A549 (cell line): ENCODE measurements at regions not wholly inside any gene's neighbourhood (a gene's known extent, or its start where the extent isn't known, plus 50 kb on each side); places are given as distances from the start of the nearest gene placed in this dataset.

ENCODE experiments used
- ATAC-seq, 2 experiments: fragments of 200-7000 bp in 1 of 2; fragments of >200 bp in 1 of 2; cut with Nextera tagmentation in 1 of 2; cut with Tn5 transposase in 1 of 2; 3 replicates each; pipeline versions ENCODE4 v1.8.0 to v1.9.1; 2018 to 2020; ENCODE audit warnings: mild to moderate bottlenecking in 1 of 2, moderate library complexity in 1 of 2
- CTCF ChIA-PET: fragments of 300-600 bp; sonication (Branson Sonifier 250); formaldehyde crosslinking; extraction: SDS; loops from one replicate; lab custom pipeline; 2021; ENCODE audit warnings: antibody characterized with exemption, inconsistent platforms; lab: Yijun Ruan, JAX
- POLR2A ChIA-PET: fragments of 350-600 bp; formaldehyde crosslinking; extraction: SDS; loops from one replicate; lab custom pipeline; 2021; ENCODE audit warnings: antibody characterized with exemption, inconsistent platforms; lab: Yijun Ruan, JAX
- DNase-seq, 2 experiments: peaks; one replicate each; pipeline versions ENCODE4 v3.0.0 to v3.0.0-alpha.2; 2011 to 2016; ENCODE audit warnings: low read depth in 1 of 2, low spot score in 1 of 2
- FAIRE-seq: peaks from 2 replicates; lab custom pipeline; 2011; peaks lifted over from hg19 to GRCh38; lab: Jason Lieb, UNC
- H3K27ac ChIP-seq, 2 experiments: fragments of >200 bp; sonication (Bioruptor Twin); formaldehyde crosslinking; 3 replicates each; pipeline ENCODE4 v1.5.1; 2016 to 2017
- H3K4me1 ChIP-seq: fragments of >200 bp; sonication (Bioruptor Twin); formaldehyde crosslinking; 3 replicates; pipeline ENCODE4 v1.6.1; 2016
- H3K4me2 ChIP-seq: fragments of >200 bp; sonication (Bioruptor Twin); formaldehyde crosslinking; 3 replicates; pipeline ENCODE4 v1.6.1; 2016
- H3K4me3 ChIP-seq: fragments of >200 bp; sonication (Bioruptor Twin); formaldehyde crosslinking; 3 replicates; pipeline ENCODE4 v1.5.1; 2016
- H3K9me3 ChIP-seq: fragments of >200 bp; sonication (Bioruptor Twin); formaldehyde crosslinking; 3 replicates; pipeline ENCODE4 v1.6.1; 2016
- CEBPB ChIP-seq, 2 experiments: fragments of >200 bp in 1 of 2; sonication (Bioruptor Twin) in 1 of 2; formaldehyde crosslinking in 1 of 2; IDR thresholded peaks; 2 replicates each; pipeline ENCODE4 v1.6.1; 2012 to 2016
- EHMT2 ChIP-seq: fragments of 200-600 bp; sonication (generic); IDR thresholded peaks from 2 replicates; pipeline ENCODE4 v1.6.1; 2016; ENCODE audit warnings: antibody characterized with exemption, low read depth, mild to moderate bottlenecking, moderate library complexity
- ESRRA ChIP-seq: fragments of 150-350 bp; IDR thresholded peaks from 2 replicates; pipeline ENCODE4 v1.6.1; 2014; ENCODE audit warnings: mild to moderate bottlenecking, low read length, borderline replicate concordance
- FOXS1 ChIP-seq: fragments of 250-450 bp; sonication (Bioruptor Pico); IDR thresholded peaks from 2 replicates; pipeline ENCODE4 v1.5.0; 2020; ENCODE audit warnings: mild to moderate bottlenecking, moderate library complexity
- HMGXB4 ChIP-seq: fragments of 250-450 bp; sonication (Bioruptor Pico); IDR thresholded peaks from 2 replicates; pipeline ENCODE4 v1.5.0; 2021; ENCODE audit warnings: mild to moderate bottlenecking, moderate library complexity, borderline replicate concordance
- HOXB5 ChIP-seq: fragments of 250-450 bp; sonication (Bioruptor Pico); IDR thresholded peaks from 2 replicates; pipeline ENCODE4 v1.5.0; 2020; ENCODE audit warnings: mild to moderate bottlenecking, moderate library complexity
- JUNB ChIP-seq: fragments of >200 bp; sonication (Bioruptor Twin); formaldehyde crosslinking; IDR thresholded peaks from 2 replicates; pipeline ENCODE4 v1.6.1; 2016
- MAFK ChIP-seq: fragments of 450-650 bp; IDR thresholded peaks from 2 replicates; pipeline ENCODE4 v1.6.1; 2014; ENCODE audit not compliant: partially characterized antibody
- MAZ ChIP-seq: fragments of 150-350 bp; IDR thresholded peaks from 2 replicates; pipeline ENCODE4 v1.6.1; 2014; ENCODE audit warnings: antibody characterized with exemption, low read depth, low read length, borderline replicate concordance
- NR3C1 ChIP-seq: fragments of >200 bp; sonication (Bioruptor Twin); formaldehyde crosslinking; IDR thresholded peaks from 3 replicates; pipeline ENCODE4 v1.6.1; 2017
- PHF8 ChIP-seq: fragments of 200-600 bp; sonication (generic); IDR thresholded peaks from 2 replicates; pipeline ENCODE4 v1.6.1; 2016; ENCODE audit warnings: low read depth, mild to moderate bottlenecking, antibody characterized with exemption, moderate library complexity, borderline replicate concordance
- POLR2A ChIP-seq: IDR thresholded peaks from 2 replicates; pipeline ENCODE4 v1.6.1; 2012; ENCODE audit warnings: mild to moderate bottlenecking, low read length
- POLR2AphosphoS2 ChIP-seq: conservative IDR thresholded peaks from 2 replicates; pipeline ENCODE4 v1.6.1; 2012; ENCODE audit warnings: low read length, improper control_type of control experiment, inconsistent platforms
- RAD21 ChIP-seq, 2 experiments: fragments of >200 bp in 1 of 2; sonication (Bioruptor Twin) in 1 of 2; formaldehyde crosslinking in 1 of 2; IDR thresholded peaks in 1 of 2; conservative IDR thresholded peaks in 1 of 2; 2 replicates in 1 of 2; 3 replicates in 1 of 2; pipeline ENCODE4 v1.6.1; 2012 to 2018; ENCODE audit warnings: inconsistent platforms in 1 of 2
- RARB ChIP-seq: fragments of 250-450 bp; sonication (Bioruptor Pico); IDR thresholded peaks from 2 replicates; pipeline ENCODE4 v1.8.0; 2021; ENCODE audit warnings: mild to moderate bottlenecking, moderate library complexity
- RNF2 ChIP-seq: fragments of 200-600 bp; sonication (generic); IDR thresholded peaks from 2 replicates; pipeline ENCODE4 v1.6.1; 2016; ENCODE audit warnings: low read depth, mild to moderate bottlenecking, antibody characterized with exemption, moderate library complexity, borderline replicate concordance
- SMC3 ChIP-seq: fragments of >200 bp; sonication (Bioruptor Twin); formaldehyde crosslinking; IDR thresholded peaks from 3 replicates; pipeline ENCODE4 v1.6.1; 2018; ENCODE audit warnings: inconsistent platforms
- TP53 ChIP-seq: fragments of 250-450 bp; sonication (Bioruptor Pico); IDR thresholded peaks from 2 replicates; pipeline ENCODE4 v1.5.0; 2021; ENCODE audit warnings: mild to moderate bottlenecking, moderate library complexity
- ZNF302 ChIP-seq: fragments of 250-450 bp; sonication (Bioruptor Pico); IDR thresholded peaks from 2 replicates; pipeline ENCODE4 v1.9.0; 2021; ENCODE audit warnings: inconsistent platforms, mild to moderate bottlenecking, moderate library complexity
- WGBS: methylation state at CpG from one replicate; pipeline ENCODE4 v1.1.6; 2017; ENCODE audit errors: missing lambda C conversion rate; 5-methylcytosine and 5-hydroxymethylcytosine counted together
- TF ChIP-seq, protein P1 (sequence below): fragments of >200 bp; sonication (Bioruptor Twin); formaldehyde crosslinking; IDR thresholded peaks from 3 replicates; pipeline ENCODE4 v1.6.1; 2016
- TF ChIP-seq, protein P2 (sequence below): fragments of 200-600 bp; sonication (generic); IDR thresholded peaks from 2 replicates; pipeline ENCODE4 v1.6.1; 2016; ENCODE audit warnings: antibody characterized with exemption, mild to moderate bottlenecking, moderate library complexity

DNA sequence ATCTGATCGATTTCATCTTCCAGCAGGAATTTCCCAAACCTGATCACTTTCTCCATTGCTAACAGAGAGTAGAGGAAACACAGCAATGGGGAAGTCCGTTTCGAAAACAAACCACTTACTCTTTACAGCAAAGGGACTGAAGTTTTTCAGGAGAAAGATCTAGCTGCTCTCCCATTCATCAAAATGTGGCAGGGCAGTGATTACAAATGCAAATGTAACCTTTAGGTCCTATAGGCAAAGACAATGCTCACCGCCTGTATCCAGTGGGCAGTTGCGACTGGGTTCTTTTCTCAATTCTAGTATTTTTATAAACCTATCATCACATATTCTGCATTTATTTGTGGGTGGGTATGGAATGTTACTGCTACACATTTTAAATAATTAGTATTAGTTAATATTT, 218.0 kb upstream of the ZFHX3 start (continued):
- no peak for TF ChIP-seq JUNB
- no peak for TF ChIP-seq RARB (CRISPR knock-in tag)
- no peak for TF ChIP-seq MAFK
- TF ChIP-seq ZNF302 (CRISPR knock-in tag): no peak

DNA sequence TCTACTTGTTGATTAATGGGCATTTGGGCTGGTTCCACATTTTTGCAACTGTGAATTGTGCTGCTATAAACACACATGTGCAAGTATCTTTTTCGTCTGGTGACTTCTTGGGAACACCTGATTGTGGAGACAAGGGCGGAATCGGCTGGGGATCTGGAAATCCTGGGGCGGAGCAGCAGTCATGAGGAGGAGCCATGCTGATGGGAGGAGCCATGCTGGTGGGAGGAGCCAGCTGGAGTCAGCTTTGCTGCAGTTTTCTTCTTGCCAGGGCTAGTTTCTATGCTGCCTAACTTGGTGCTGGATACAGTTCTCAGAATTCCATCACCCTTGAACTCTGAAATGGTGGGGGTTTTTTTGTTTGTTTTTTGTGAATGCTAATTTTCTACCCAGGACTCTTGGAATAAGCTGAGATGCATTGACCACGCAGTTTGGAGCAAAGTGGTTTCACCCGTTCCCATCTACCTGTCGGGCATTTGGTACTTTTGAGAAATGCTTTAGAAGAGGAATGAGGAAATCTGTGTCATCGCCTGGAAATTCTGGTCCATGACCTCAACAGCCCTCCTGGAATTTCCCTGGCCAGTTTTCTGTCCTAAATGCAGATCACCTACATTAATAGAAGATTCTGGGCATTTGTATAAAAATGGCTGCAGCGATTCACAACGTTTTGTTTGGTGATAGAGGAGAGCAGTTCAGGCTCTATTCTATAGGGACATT, 217.4 kb upstream of the ZFHX3 start:
- WGBS: 23% methylated on average over 10 of the region's 10 CpGs

GRCh38 chr16:73262931-73263330, 215.0 kb upstream of the ZFHX3 start:
- no peak for DNase-seq
- H3K4me2 ChIP-seq: no peak overlapping the region
- POLR2A ChIA-PET: no interaction called here
- no peak overlapping the region for H3K27ac ChIP-seq
- peaks cover 12% of the 10 kb centered on the region; the same call in 1 of the 3 replicates for H3K9me3 ChIP-seq
- TF ChIP-seq, protein P1, sequence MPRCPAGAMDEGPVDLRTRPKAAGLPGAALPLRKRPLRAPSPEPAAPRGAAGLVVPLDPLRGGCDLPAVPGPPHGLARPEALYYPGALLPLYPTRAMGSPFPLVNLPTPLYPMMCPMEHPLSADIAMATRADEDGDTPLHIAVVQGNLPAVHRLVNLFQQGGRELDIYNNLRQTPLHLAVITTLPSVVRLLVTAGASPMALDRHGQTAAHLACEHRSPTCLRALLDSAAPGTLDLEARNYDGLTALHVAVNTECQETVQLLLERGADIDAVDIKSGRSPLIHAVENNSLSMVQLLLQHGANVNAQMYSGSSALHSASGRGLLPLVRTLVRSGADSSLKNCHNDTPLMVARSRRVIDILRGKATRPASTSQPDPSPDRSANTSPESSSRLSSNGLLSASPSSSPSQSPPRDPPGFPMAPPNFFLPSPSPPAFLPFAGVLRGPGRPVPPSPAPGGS: no peak
- TF ChIP-seq POLR2A (no peak), MAZ (no peak), PHF8 (no peak), HMGXB4 (CRISPR knock-in tag) (no peak), RNF2 (no peak), FOXS1 (CRISPR knock-in tag) (no peak), JUNB (no peak), MAFK (no peak), CEBPB (IDR thresholded peaks at IDR 0.05) (no peak), ESRRA (no peak), NR3C1 (no peak), TP53 (CRISPR knock-in tag) (no peak), EHMT2 (no peak), POLR2AphosphoS2 (no peak), RAD21 (conservative IDR thresholded peaks at IDR 0.05 in 1 of 2, IDR thresholded peaks at IDR 0.05 in 1 of 2) (no peak), SMC3 (no peak)
- TF ChIP-seq, protein P2, sequence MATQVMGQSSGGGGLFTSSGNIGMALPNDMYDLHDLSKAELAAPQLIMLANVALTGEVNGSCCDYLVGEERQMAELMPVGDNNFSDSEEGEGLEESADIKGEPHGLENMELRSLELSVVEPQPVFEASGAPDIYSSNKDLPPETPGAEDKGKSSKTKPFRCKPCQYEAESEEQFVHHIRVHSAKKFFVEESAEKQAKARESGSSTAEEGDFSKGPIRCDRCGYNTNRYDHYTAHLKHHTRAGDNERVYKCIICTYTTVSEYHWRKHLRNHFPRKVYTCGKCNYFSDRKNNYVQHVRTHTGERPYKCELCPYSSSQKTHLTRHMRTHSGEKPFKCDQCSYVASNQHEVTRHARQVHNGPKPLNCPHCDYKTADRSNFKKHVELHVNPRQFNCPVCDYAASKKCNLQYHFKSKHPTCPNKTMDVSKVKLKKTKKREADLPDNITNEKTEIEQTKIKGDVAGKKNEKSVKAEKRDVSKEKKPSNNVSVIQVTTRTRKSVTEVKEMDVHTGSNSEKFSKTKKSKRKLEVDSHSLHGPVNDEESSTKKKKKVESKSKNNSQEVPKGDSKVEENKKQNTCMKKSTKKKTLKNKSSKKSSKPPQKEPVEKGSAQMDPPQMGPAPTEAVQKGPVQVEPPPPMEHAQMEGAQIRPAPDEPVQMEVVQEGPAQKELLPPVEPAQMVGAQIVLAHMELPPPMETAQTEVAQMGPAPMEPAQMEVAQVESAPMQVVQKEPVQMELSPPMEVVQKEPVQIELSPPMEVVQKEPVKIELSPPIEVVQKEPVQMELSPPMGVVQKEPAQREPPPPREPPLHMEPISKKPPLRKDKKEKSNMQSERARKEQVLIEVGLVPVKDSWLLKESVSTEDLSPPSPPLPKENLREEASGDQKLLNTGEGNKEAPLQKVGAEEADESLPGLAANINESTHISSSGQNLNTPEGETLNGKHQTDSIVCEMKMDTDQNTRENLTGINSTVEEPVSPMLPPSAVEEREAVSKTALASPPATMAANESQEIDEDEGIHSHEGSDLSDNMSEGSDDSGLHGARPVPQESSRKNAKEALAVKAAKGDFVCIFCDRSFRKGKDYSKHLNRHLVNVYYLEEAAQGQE: no peak
- WGBS: 26% methylated on average over 2 of the region's 2 CpGs
- no peak for ATAC-seq
- H3K4me3 ChIP-seq: no peak overlapping the region
- H3K4me1 ChIP-seq: no peaks in the 10 kb centered on the region
- CTCF ChIA-PET: interaction anchor here (0.6 to 0.8 kb wide), 3 partner anchors 11 to 315 kb away, joined by 3 to 4 read pairs (median 3); no protein-coding TSS in a partner anchor
- FAIRE-seq: no peak

More for the DNA sequence above, 217.4 kb upstream of the ZFHX3 start:
- Histone ChIP-seq H3K4me3 (no peak overlapping the region), H3K27ac (no peak overlapping the region), H3K4me2 (0 out of 3 replicates have a peak overlapping the region, but pooled peaks have one; percentile 2), H3K9me3 (peaks cover 12% of the 10 kb centered on the region; the same call in 1 of the 3 replicates), H3K4me1 (no peaks in the 10 kb centered on the region)
- FAIRE-seq (no peak), ATAC-seq (no peak), DNase-seq (no peak)
- POLR2A ChIA-PET: no interaction called here
- TF ChIP-seq MAZ: no peak
- TF ChIP-seq HOXB5 (CRISPR knock-in tag): no peak
- TF ChIP-seq, protein P1: no peak
- TF ChIP-seq, all 56 proteins: peak for 0
- CTCF ChIA-PET: no interaction called here
